HG02938 (cell line): ENCODE measurements at regions not wholly inside any gene's neighbourhood (a gene's known extent, or its start where the extent isn't known, plus 50 kb on each side); places are given as distances from the start of the nearest gene placed in this dataset.
"Not testable (repeated sequence)": the region's sequence is repeated elsewhere in the genome, so short reads cannot be mapped to it uniquely, and the experiment has no call there.

Experiments used
- ATAC-seq: cut with Tn5 transposase; IDR thresholded peaks from one replicate; pipeline ENCODE4 v1.9.1; 2021; ENCODE audit warnings: mild to moderate bottlenecking, moderate library complexity; ENCODE audit not compliant: unreplicated experiment

DNA sequence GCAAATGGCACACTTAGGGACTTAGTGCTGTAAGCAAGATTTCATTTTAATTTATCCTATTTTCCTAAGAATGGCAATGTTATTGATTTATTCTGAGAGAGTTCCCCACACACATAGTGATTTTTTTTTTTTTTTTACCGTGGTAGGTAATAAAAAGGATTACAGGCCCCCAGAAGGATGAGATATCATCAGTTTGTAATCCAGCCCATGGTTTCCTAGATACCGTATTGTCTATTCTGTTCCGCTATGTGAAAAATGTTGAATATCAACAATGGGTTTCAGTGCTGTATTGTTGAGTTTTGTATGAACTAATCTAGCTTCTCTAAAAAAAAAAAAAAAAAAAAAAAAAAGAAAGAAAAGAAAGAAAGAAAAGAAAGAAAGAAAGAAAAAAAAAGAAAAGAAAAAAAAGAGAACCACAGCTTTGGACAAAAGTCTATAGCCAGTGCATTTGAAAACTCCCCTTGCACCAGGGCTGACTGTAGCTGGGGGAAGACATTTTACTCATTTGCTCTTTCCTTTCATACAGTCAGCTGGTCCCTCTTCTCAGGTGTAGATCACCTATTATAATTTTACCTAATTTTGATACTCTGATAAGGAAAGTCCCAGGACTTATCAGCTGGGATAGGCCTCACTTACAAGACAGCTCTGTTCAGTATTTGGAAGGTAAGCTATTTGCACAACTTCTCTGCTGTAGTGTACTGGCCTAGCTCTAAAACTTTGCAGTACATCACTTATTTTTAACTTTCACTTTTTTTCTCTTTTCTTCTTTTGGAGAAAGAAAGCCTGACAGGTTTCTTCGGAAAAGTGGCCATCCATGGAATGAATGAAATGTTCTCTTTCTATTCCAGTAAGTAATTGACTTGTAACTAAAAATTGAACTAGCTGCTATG, 101.4 kb upstream of the SOX2 start:
- ATAC-seq: no peak

DNA sequence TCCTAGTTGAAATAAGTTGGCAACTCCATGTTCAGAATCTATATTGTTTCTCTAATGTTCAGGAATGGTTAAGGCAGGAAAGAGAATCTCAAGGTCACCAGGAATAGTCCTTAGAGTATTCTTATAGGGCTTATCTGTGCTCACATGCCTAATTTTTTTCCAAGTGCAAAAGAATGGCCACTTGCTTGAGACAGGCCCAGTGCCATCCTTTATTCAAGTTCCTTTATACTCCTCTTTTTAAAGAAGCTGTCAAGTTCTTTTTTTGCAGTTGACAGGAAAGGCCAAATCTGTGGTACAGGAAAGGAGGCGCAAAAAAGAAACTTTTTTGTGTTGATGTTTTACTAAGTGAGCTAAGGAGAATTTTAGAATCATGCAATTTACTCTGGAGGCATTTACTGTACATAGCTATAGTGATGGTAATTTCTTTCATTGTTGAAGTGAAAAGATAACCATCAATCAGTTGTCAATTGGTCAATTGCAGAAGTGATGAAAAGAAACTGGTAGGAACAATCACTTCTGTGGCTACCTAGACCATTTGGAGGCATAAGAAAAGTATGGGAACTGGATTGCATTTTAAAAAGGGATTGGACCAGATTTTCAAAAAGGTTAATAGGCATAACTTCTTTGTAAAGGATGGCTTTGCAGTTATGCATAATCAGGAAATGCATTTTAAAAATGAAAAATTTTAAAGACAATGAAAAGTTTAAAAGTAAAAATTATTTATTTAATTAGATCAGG, 102.5 kb upstream of the SOX2 start:
- ATAC-seq: no peak

- ATAC-seq: no peak
These were observed 107.5 kb upstream of the SOX2 start for GRCh38 chr3:181604267-181604666.

- ATAC-seq: no peak
These were observed 115.6 kb upstream of the SOX2 start for GRCh38 chr3:181596126-181596525.

GRCh38 chr3:181590939-181591338, 120.8 kb upstream of the SOX2 start:
- ATAC-seq: not testable (repeated sequence)

DNA sequence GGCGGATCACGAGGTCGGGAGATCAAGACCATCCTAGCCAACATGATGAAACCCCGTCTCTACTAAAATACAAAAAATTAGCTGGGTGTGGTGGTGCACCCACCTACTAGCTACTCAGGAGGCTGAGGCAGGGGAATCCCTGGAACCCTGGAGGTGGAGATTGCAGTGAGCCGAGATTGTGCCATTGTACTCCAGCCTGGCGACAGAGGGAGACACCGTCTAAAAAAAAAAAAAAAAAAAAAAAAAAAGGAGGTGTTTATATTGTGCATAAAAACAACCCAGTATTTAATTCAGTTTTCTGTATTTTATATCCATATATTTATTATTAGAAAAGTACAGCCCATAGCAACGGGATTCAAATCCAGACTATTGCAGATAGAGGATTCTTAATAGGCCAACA, 129.1 kb upstream of the SOX2 start:
- ATAC-seq: no peak

GRCh38 chr3:181581656-181582055, 130.1 kb upstream of the SOX2 start:
- no peak for ATAC-seq

DNA sequence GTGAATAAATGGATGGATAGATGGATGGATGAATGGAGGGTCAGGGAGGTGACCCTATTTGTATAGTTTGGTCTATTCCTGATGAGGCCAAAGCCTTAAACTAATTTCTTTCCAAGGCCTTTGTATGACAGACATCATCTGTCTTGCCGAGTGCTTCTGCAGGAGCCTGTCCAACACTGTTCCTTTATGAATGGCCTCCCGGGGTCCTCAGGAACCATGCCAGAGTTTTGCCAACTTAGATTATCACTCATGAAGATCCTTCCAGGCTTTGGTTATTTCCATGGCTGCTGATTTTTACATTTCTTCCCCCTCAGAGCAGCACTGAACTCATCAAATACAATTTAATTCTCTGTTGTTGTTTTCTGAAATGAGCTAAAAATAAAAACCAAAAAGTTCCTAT, 133.0 kb upstream of the SOX2 start:
- no peak for ATAC-seq

GRCh38 chr3:181572432-181572831, 139.3 kb upstream of the SOX2 start:
- ATAC-seq: no peak

GRCh38 chr3:181570472-181570871, 141.3 kb upstream of the SOX2 start:
- no peak for ATAC-seq

- ATAC-seq: no peak
These were observed 142.3 kb upstream of the SOX2 start for GRCh38 chr3:181569356-181569940.

- ATAC-seq: no peak
These were observed 143.0 kb upstream of the SOX2 start for GRCh38 chr3:181568693-181569092.

DNA sequence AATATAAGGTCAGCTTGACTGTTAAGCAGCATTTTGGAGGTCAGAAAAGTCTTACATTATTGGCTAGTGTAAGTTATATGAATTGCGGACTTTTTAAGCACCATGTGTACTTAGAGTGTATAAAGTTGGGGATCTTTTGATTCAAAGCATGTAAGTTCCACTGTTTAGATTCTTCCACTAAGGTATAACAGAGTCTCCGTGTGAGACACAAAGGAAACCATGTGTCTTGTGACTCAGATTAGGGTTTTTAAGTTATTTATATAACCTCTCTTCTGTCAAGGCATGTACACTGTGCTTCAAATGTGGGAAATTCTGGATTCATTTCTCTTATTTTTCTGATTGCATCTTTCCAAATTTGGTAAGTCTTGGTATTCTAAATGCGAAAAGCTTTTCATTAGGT, 143.5 kb upstream of the SOX2 start:
- ATAC-seq: no peak

DNA sequence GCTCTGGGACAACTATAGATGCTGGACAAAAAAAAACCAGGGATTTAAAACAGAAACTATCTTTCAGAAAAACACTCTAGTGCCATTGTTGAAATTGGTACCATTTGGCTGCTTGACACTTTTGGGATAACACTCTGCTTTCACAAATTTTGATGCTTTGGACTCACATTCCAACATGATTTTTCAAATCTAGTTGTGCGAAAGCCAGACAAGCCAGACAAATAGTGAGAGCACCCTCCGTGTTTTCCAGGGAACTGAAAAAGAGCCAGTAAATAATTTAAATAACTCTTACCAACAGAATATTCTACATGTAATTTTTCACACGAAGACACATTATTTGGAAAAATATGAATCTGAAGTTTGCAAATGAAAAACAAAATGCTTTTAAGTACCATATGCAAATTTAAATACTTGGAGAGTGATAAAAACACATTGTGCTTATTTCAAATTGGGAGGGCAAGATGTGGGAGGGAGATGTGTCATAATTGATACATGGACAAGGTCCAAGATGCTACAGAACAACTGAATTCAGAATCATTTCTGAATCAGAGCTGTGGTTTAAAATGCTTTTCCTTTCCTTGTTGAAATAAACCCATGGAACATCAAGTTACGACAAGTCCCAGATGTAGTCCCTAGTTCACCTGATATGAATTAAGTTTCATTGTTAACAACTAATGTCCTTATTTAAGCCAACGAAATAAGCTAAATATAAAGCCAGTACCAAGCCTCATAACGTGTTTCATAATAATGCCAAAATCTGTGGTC, 144.2 kb upstream of the SOX2 start:
- ATAC-seq: no peak

DNA sequence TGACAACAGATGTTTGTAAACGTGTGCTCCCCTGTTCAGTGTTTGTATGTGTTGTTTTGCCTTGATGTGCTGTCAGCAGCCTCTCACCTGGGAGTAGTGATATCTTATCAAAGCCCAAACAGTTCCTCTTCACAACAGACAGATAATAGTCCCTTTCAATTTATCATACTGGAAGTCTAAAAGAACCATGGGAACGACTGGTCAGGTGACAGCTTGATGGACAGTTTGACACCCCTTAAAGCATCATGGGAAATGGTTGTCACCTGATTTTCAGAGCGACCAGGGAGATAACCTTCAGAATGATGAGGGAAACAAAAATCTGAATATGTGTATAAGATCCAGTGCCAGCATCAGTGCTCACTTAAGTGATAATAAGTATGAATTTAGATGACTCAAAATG, 146.3 kb upstream of the SOX2 start:
- ATAC-seq: no peak

GRCh38 chr3:181564222-181564621, 147.5 kb upstream of the SOX2 start:
- no peak for ATAC-seq

DNA sequence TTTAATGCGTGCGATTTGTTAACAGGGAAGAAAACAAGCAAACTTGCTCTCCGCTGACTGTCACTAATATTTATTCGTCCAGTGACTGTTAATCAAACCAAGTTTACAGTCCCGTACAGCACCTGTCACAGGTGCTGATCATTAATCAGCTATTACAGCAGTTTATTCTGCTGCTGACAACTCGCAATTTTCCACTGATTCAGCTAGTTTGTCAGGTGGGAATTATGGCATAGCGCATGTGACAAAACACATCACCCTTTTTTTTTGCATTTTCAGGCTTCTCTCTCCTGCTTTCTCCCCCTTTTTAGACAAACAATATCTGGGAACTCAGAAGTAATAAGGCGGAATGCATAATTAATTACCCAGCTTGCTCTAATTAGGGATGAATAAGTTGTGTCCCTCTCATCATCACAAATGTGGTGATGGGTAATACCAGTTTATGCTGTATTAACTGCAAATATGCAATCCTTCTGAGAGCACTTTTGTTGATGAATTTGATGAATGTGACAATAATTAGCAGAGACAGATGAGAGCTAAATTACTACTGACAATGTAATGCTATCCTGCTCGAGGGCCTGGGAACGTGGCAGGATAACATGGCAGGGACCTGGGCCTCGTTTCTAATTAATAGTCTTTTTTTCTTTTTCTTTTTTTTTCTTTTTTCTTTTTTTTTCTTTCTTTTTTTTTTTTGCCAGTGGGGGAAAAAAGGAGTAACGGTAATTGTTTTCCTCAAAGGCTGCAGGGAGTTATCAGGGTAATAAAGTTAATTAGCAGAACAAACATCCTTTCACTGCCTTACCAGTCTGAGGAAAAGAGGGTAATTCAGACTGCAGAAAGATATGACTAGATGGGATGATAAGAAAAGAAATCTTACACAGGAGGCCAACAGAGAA, 150.3 kb upstream of the SOX2 start:
- no peak for ATAC-seq

DNA sequence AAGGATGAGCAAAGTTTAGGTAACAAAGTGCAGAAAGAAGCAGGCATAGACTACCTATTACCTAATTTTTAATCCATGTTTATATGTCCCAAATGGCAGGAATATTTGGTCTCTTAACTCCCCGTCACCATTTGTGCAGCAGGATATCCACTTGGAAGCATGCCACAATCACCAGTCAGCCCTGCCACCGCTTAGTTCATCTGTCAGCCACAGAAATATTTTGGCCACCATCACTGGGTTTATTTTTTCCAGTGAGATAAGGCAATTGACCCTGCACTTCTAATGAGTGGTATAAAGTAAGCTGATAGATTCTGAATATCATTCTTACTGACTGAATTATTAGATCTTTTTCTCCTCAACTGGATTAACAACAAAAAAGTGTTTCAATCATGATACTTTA, 152.9 kb upstream of the SOX2 start:
- ATAC-seq: no peak

DNA sequence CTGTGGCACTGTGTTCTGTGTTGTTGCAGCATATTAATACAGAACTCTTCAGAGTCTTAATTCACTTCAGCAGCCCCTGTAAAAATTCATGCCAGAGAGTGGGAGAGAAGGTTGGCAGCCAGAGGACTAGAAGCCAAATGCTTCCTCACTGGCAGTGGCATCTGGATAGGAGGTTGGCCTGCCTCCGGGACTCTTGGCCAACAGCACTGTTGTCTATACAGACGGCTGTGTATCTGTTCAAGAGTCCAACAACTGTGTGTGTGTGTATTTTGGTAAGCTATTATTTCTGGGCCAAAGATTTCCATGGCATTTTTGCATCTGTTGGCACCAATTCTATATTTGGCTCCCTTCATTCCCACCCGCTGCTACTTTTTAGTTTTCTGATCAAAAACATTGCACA, 156.0 kb upstream of the SOX2 start:
- no peak for ATAC-seq

DNA sequence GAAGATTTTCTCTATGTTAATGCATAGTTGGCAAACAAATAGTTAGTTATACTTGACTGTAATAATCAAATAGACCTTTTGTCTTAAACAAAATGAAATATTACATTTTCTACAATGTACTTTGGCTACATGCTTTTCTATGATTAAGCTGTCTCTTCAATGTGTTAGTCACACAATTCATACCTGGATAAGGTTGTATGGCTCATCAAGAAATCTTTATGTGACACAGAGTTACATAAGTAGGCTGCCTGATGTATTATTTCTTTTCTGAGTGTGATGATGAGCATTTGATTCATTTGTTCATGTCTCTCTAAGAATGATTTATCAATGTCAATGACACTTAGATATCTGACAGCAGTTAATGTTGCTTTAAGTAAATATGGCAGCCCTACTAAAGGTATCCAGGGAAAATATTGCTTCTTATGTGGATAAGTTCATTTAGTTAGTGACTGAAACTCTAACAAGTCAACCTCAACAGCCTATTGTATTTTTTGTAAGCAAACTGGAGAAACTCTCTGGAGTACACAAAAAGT, 157.4 kb upstream of the SOX2 start:
- no peak for ATAC-seq
